HEK293 (cell line): ENCODE measurements at regions not wholly inside any gene's neighbourhood (a gene's known extent, or its start where the extent isn't known, plus 50 kb on each side); places are given as distances from the start of the nearest gene placed in this dataset.

Experiments used
- CTCF ChIA-PET: fragments of 350-600 bp; formaldehyde crosslinking; extraction: SDS; loops from one replicate; lab custom pipeline; 2021; ENCODE audit warnings: antibody characterized with exemption; lab: Yijun Ruan, JAX
- POLR2A ChIA-PET: fragments of 300-600 bp; formaldehyde crosslinking; extraction: SDS; loops from one replicate; lab custom pipeline; 2020; ENCODE audit warnings: antibody characterized with exemption, inconsistent platforms; lab: Yijun Ruan, JAX
- H3K27ac ChIP-seq: fragments of 200-500 bp; sonication (Bioruptor generic); 2 replicates; pipeline ENCODE4 v1.5.1; 2014; ENCODE audit warnings: low read depth, low read length, control low read depth, inconsistent platforms; ENCODE audit errors: extremely low read depth
- H3K36me3 ChIP-seq, 2 experiments: fragments of 200-500 bp in 1 of 2; sonication (Bioruptor generic) in 1 of 2; 1 replicate in 1 of 2; 2 replicates in 1 of 2; pipeline ENCODE4 v1.5.1; 2014 to 2017; ENCODE audit warnings: inconsistent platforms in 2 of 2, low read length in 2 of 2; ENCODE audit not compliant: control insufficient read depth in 2 of 2, insufficient read depth in 1 of 2
- H3K4me1 ChIP-seq: fragments of 200-500 bp; sonication (Bioruptor generic); 2 replicates; pipeline ENCODE4 v1.5.1; 2014; ENCODE audit warnings: mild to moderate bottlenecking, low read length, inconsistent platforms; ENCODE audit not compliant: control insufficient read depth, insufficient read depth
- H3K4me3 ChIP-seq: 2 replicates; pipeline ENCODE4 v1.5.1; 2011; ENCODE audit warnings: low read depth, mild to moderate bottlenecking, control low read depth, low read length, moderate library complexity
- H3K9me3 ChIP-seq: fragments of 200-500 bp; sonication (Bioruptor generic); 2 replicates; pipeline ENCODE4 v1.5.1; 2014; ENCODE audit warnings: low read depth, low read length, inconsistent platforms; ENCODE audit not compliant: control insufficient read depth, insufficient read depth
- GLIS1 ChIP-seq: fragments of 450-650 bp; formaldehyde crosslinking; IDR thresholded peaks from 2 replicates; pipeline ENCODE4 v1.5.1; 2016; ENCODE audit warnings: missing biosample characterization, missing genetic modification characterization
- PRDM1 ChIP-seq: fragments of 450-650 bp; formaldehyde crosslinking; IDR thresholded peaks from 2 replicates; pipeline ENCODE4; 2016; ENCODE audit warnings: missing biosample characterization, missing genetic modification characterization
- SP3 ChIP-seq: fragments of 450-650 bp; formaldehyde crosslinking; IDR thresholded peaks from 2 replicates; pipeline ENCODE4 v1.5.1; 2016; ENCODE audit warnings: missing biosample characterization, missing genetic modification characterization
- ZBTB11 ChIP-seq: fragments of 450-650 bp; formaldehyde crosslinking; conservative IDR thresholded peaks from 2 replicates; pipeline ENCODE4 v1.5.1; 2016; ENCODE audit warnings: low read depth, missing biosample characterization, missing genetic modification characterization
- ZBTB49 ChIP-seq: fragments of 450-650 bp; formaldehyde crosslinking; IDR thresholded peaks from 2 replicates; pipeline ENCODE4 v1.5.1; 2016; ENCODE audit warnings: missing biosample characterization, missing genetic modification characterization, low read depth
- ZFP37 ChIP-seq: fragments of 450-650 bp; formaldehyde crosslinking; IDR thresholded peaks from 2 replicates; pipeline ENCODE4 v1.5.1; 2016; ENCODE audit warnings: missing biosample characterization, missing genetic modification characterization
- ZNF112 ChIP-seq: fragments of 450-650 bp; formaldehyde crosslinking; IDR thresholded peaks from 2 replicates; pipeline ENCODE4 v1.5.0; 2017; ENCODE audit warnings: missing biosample characterization, missing genetic modification characterization
- ZNF169 ChIP-seq: fragments of 450-650 bp; formaldehyde crosslinking; IDR thresholded peaks from 2 replicates; pipeline ENCODE4 v1.5.1; 2016; ENCODE audit warnings: missing biosample characterization, missing genetic modification characterization
- ZNF175 ChIP-seq: fragments of 450-650 bp; formaldehyde crosslinking; IDR thresholded peaks from 2 replicates; pipeline ENCODE4 v1.5.1; 2016; ENCODE audit warnings: missing biosample characterization, missing genetic modification characterization
- ZNF324 ChIP-seq: fragments of 450-650 bp; formaldehyde crosslinking; IDR thresholded peaks from 2 replicates; pipeline ENCODE4 v1.5.1; 2016; ENCODE audit warnings: missing biosample characterization, missing genetic modification characterization
- ZNF514 ChIP-seq: fragments of 450-650 bp; formaldehyde crosslinking; IDR thresholded peaks from 2 replicates; pipeline ENCODE4 v1.5.1; 2016; ENCODE audit warnings: missing biosample characterization, missing genetic modification characterization
- ZNF521 ChIP-seq: fragments of 450-650 bp; formaldehyde crosslinking; IDR thresholded peaks from 2 replicates; pipeline ENCODE4 v1.5.1; 2017; ENCODE audit warnings: missing biosample characterization, mild to moderate bottlenecking, missing genetic modification characterization
- ZNF571 ChIP-seq: fragments of 450-650 bp; formaldehyde crosslinking; IDR thresholded peaks from 2 replicates; pipeline ENCODE4 v1.5.0; 2017; ENCODE audit warnings: missing biosample characterization, missing genetic modification characterization
- ZNF596 ChIP-seq: fragments of 450-650 bp; IDR thresholded peaks from 2 replicates; pipeline ENCODE4 v1.5.0; 2018; ENCODE audit warnings: missing biosample characterization, mild to moderate bottlenecking, missing genetic modification characterization, moderate library complexity
- ZNF664 ChIP-seq: fragments of 450-650 bp; formaldehyde crosslinking; IDR thresholded peaks from 2 replicates; pipeline ENCODE4 v1.5.1; 2016; ENCODE audit warnings: missing biosample characterization, missing genetic modification characterization
- ZNF785 ChIP-seq: fragments of 450-650 bp; formaldehyde crosslinking; IDR thresholded peaks from 2 replicates; pipeline ENCODE4 v1.5.1; 2016; ENCODE audit warnings: missing biosample characterization, missing genetic modification characterization
- ZNF791 ChIP-seq: fragments of 450-650 bp; formaldehyde crosslinking; IDR thresholded peaks from 2 replicates; pipeline ENCODE4 v1.5.1; 2016; ENCODE audit warnings: missing biosample characterization, missing genetic modification characterization
- ZNF837 ChIP-seq: fragments of 450-650 bp; formaldehyde crosslinking; IDR thresholded peaks from 2 replicates; pipeline ENCODE4 v1.5.1; 2016; ENCODE audit warnings: missing biosample characterization, missing genetic modification characterization
- ZXDB ChIP-seq: fragments of 450-650 bp; formaldehyde crosslinking; IDR thresholded peaks from 2 replicates; pipeline ENCODE4 v1.5.1; 2016; ENCODE audit warnings: missing biosample characterization, missing genetic modification characterization
- TF ChIP-seq, protein P1 (sequence below): fragments of 450-650 bp; formaldehyde crosslinking; IDR thresholded peaks from 2 replicates; pipeline ENCODE4 v1.5.1; 2017; ENCODE audit warnings: missing biosample characterization, missing genetic modification characterization
- TF ChIP-seq, protein P2 (sequence below): fragments of 450-650 bp; formaldehyde crosslinking; IDR thresholded peaks from 2 replicates; pipeline ENCODE4 v1.5.1; 2016; ENCODE audit warnings: missing biosample characterization, missing genetic modification characterization, low read depth

DNA sequence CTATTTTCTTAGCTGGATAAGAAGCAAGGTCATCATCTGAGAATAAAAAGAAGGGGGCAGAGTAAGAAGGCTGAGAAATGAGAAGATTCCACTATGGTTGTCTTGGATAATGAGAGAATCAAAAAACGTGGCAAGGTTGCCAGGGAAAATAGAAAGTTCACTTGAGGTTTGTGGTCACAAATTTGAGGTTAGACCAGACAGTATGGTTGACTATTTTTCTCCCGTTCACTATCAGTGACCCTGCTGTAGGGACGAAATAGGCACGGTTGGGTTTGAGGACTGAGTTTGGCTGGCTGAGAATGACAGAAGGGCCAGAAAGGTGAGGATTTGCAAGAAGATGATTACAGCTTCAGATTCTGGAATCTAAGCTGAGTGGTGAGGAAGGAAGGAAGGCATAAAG is 266.0 kb upstream of the ZNF462 start:
- ChIA-PET POLR2A (no interaction called here), CTCF (no interaction called here)
- H3K27ac ChIP-seq: no peak overlapping the region
- H3K4me1 ChIP-seq: no peaks in the 10 kb centered on the region
- H3K36me3 ChIP-seq: no peaks in the 10 kb centered on the region
- no peak for TF ChIP-seq ZNF514
- no peak for TF ChIP-seq PRDM1 (tag by site-specific recombination)
- TF ChIP-seq, protein P1, sequence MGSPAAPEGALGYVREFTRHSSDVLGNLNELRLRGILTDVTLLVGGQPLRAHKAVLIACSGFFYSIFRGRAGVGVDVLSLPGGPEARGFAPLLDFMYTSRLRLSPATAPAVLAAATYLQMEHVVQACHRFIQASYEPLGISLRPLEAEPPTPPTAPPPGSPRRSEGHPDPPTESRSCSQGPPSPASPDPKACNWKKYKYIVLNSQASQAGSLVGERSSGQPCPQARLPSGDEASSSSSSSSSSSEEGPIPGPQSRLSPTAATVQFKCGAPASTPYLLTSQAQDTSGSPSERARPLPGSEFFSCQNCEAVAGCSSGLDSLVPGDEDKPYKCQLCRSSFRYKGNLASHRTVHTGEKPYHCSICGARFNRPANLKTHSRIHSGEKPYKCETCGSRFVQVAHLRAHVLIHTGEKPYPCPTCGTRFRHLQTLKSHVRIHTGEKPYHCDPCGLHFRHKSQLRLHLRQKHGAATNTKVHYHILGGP: no peak
- no peak for TF ChIP-seq ZBTB49 (tag by site-specific recombination)
- no peak for TF ChIP-seq ZNF324 (tag by site-specific recombination)
- TF ChIP-seq, protein P2, sequence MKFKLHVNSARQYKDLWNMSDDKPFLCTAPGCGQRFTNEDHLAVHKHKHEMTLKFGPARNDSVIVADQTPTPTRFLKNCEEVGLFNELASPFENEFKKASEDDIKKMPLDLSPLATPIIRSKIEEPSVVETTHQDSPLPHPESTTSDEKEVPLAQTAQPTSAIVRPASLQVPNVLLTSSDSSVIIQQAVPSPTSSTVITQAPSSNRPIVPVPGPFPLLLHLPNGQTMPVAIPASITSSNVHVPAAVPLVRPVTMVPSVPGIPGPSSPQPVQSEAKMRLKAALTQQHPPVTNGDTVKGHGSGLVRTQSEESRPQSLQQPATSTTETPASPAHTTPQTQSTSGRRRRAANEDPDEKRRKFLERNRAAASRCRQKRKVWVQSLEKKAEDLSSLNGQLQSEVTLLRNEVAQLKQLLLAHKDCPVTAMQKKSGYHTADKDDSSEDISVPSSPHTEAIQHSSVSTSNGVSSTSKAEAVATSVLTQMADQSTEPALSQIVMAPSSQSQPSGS (tag by site-specific recombination): no peak
- H3K4me3 ChIP-seq: no peak overlapping the region
- no peaks in the 10 kb centered on the region for H3K9me3 ChIP-seq

DNA sequence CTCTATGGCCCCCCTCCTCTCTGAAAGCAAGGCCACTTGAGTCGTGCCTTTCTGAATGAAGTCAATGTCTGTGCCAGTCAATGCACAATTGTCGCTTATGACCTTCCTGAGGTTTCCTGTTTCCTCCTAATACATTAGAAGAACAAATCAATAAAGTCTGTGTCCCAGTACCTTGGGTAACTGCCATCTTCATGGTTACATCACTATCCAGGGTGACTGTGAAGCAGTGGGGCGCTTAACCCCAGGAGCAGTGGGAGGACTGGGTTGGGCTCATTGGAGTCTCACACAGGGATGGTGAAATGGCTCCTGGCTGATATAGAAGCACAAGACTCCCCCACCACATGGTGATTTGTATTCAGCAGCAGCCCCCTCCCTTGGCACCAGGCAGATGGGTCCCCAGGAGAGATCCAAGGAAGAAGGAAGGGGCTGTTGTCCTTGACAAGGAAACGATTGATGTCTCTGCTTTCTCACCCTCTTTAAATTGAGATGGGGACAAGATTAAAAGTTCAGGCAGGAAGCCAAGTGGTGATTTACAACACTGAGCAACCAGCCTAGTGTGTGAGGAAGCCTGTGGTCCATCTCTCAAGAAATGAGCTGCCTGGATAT is 261.9 kb upstream of the ZNF462 start:
- H3K9me3 ChIP-seq: no peaks in the 10 kb centered on the region
- CTCF ChIA-PET: interaction anchor here (0.8 kb wide), 1 partner anchor 292 kb away, joined by 3 read pairs; no protein-coding TSS in a partner anchor
- TF ChIP-seq ZNF785: no peak
- no peak for TF ChIP-seq ZNF837
- H3K4me3 ChIP-seq: no peak overlapping the region
- POLR2A ChIA-PET: no interaction called here
- H3K36me3 ChIP-seq: no peaks in the 10 kb centered on the region
- H3K4me1 ChIP-seq: no peaks in the 10 kb centered on the region
- H3K27ac ChIP-seq: no peak overlapping the region

- Histone ChIP-seq H3K27ac (no peak overlapping the region), H3K9me3 (no peaks in the 10 kb centered on the region), H3K36me3 (no peaks in the 10 kb centered on the region), H3K4me1 (no peaks in the 10 kb centered on the region), H3K4me3 (no peak overlapping the region)
- ChIA-PET POLR2A (no interaction called here), CTCF (no interaction called here)
- TF ChIP-seq SP3 (no peak), ZNF175 (no peak), ZBTB11 (tag by site-specific recombination) (no peak), GLIS1 (no peak), ZNF791 (tag by site-specific recombination) (no peak), ZNF785 (no peak), ZNF112 (tag by site-specific recombination) (no peak), ZNF664 (tag by site-specific recombination) (no peak), ZNF571 (no peak), ZNF596 (tag by site-specific recombination) (no peak), ZFP37 (tag by site-specific recombination) (no peak), ZXDB (tag by site-specific recombination) (no peak), ZNF169 (no peak), ZNF521 (tag by site-specific recombination) (no peak)
Observed at GRCh38 chr9:106602344-106602743, 260.6 kb upstream of the ZNF462 start.
